CD14-positive monocyte (primary cell): ENCODE measurements at regions not wholly inside any gene's neighbourhood (a gene's known extent, or its start where the extent isn't known, plus 50 kb on each side); places are given as distances from the start of the nearest gene placed in this dataset.

ENCODE experiments used
- DNase-seq, 3 donors: peaks; one replicate each; pipeline ENCODE4 v3.0.0-alpha.2; 2011 to 2022
- H2AFZ ChIP-seq: 2 replicates; pipeline ENCODE4 v1.6.0; 2012; ENCODE audit warnings: mild to moderate bottlenecking, low read depth, low read length, inconsistent platforms; ENCODE audit not compliant: insufficient read depth, poor library complexity, severe bottlenecking
- H3K27ac ChIP-seq, 2 donors: 1 replicate in 1 of 2; 2 replicates in 1 of 2; pipeline ENCODE4 v1.5.1; 2012 to 2013; ENCODE audit warnings: low read length in 2 of 2, control low read depth in 1 of 2, inconsistent platforms in 1 of 2, low read depth in 1 of 2, mild to moderate bottlenecking in 1 of 2
- H3K27me3 ChIP-seq, 2 donors: one replicate each; pipeline versions ENCODE4 v1.6.0 to v1.6.1; 2011 to 2013; ENCODE audit warnings: low read length in 2 of 2; ENCODE audit not compliant: control insufficient read depth in 2 of 2, insufficient read depth in 2 of 2
- H3K36me3 ChIP-seq, 2 donors: replicated peaks in 1 of 2; 1 replicate in 1 of 2; 2 replicates in 1 of 2; pipeline versions ENCODE4 v1.5.1 to v1.6.1; 2012 to 2013; ENCODE audit warnings: low read length in 2 of 2, control low read depth in 1 of 2, inconsistent platforms in 1 of 2, mild to moderate bottlenecking in 1 of 2; ENCODE audit not compliant: insufficient read depth in 2 of 2, control insufficient read depth in 1 of 2
- H3K4me1 ChIP-seq, 2 donors: 1 replicate in 1 of 2; 2 replicates in 1 of 2; pipeline versions ENCODE4 v1.5.1 to v1.6.1; 2012 to 2013; ENCODE audit warnings: low read length in 2 of 2, control low read depth in 1 of 2, inconsistent platforms in 1 of 2, mild to moderate bottlenecking in 1 of 2, moderate library complexity in 1 of 2; ENCODE audit not compliant: insufficient read depth in 2 of 2, control insufficient read depth in 1 of 2
- H3K4me2 ChIP-seq: replicated peaks from 2 replicates; pipeline ENCODE3; 2012; ENCODE audit warnings: low read length, moderate library complexity, mild to moderate bottlenecking; ENCODE audit not compliant: poor library complexity, severe bottlenecking; ENCODE audit errors: extremely low read depth
- H3K4me3 ChIP-seq, 3 experiments: fragments of 200-600 bp in 1 of 3; sonication (generic) in 1 of 3; replicated peaks in 1 of 3; 1 replicate in 2 of 3; 2 replicates in 1 of 3; pipeline ENCODE4 v1.5.1; 2011 to 2013; ENCODE audit warnings: low read length in 3 of 3, mild to moderate bottlenecking in 3 of 3, control low read depth in 2 of 3, low read depth in 2 of 3, inconsistent platforms in 1 of 3, moderate library complexity in 1 of 3
- H3K79me2 ChIP-seq: 2 replicates; pipeline ENCODE4 v1.6.0; 2012; ENCODE audit warnings: mild to moderate bottlenecking, control low read depth, inconsistent platforms, low read length, moderate library complexity; ENCODE audit not compliant: insufficient read depth
- H3K9ac ChIP-seq: 2 replicates; pipeline ENCODE4 v1.6.0; 2017; ENCODE audit warnings: low read length, mild to moderate bottlenecking; ENCODE audit not compliant: insufficient read depth, poor library complexity, severe bottlenecking
- H3K9me3 ChIP-seq, 2 donors: replicated peaks in 1 of 2; 1 replicate in 1 of 2; 2 replicates in 1 of 2; pipeline versions ENCODE4 v1.5.1 to v1.6.1; 2012 to 2013; ENCODE audit warnings: low read length in 2 of 2, control low read depth in 1 of 2; ENCODE audit not compliant: control insufficient read depth in 1 of 2, insufficient read depth in 1 of 2
- H4K20me1 ChIP-seq: 2 replicates; pipeline ENCODE4 v1.6.0; 2012; ENCODE audit warnings: mild to moderate bottlenecking, low read length, control low read depth, moderate library complexity; ENCODE audit not compliant: insufficient read depth
- H3K27ac Mint-ChIP-seq, 7 donors: one replicate each; pipeline ENCODE4 v1.8.0; 2020; ENCODE audit warnings: mild to moderate bottlenecking in 7 of 7, mixed read lengths in 7 of 7, moderate library complexity in 6 of 7, inconsistent platforms in 2 of 7
- H3K27me3 Mint-ChIP-seq, 3 donors: one replicate each; pipeline ENCODE4 v1.8.0; 2021 to 2022; ENCODE audit warnings: low read depth in 3 of 3, mild to moderate bottlenecking in 3 of 3, mixed read lengths in 3 of 3, moderate library complexity in 3 of 3, inconsistent platforms in 1 of 3
- H3K36me3 Mint-ChIP-seq, 2 donors: one replicate each; pipeline ENCODE4 v1.8.0; 2020; ENCODE audit warnings: mixed read lengths in 2 of 2, inconsistent platforms in 1 of 2, mild to moderate bottlenecking in 1 of 2
- H3K4me1 Mint-ChIP-seq: one replicate; pipeline ENCODE4 v1.8.0; 2020; ENCODE audit warnings: mild to moderate bottlenecking, mixed read lengths
- H3K4me3 Mint-ChIP-seq, 2 donors: one replicate each; pipeline ENCODE4 v1.8.0; 2020; ENCODE audit warnings: mild to moderate bottlenecking in 2 of 2, mixed read lengths in 2 of 2, moderate library complexity in 1 of 2
- H3K9me3 Mint-ChIP-seq, 7 donors: one replicate each; pipeline ENCODE4 v1.8.0; 2020 to 2022; ENCODE audit warnings: mixed read lengths in 7 of 7, mild to moderate bottlenecking in 6 of 7, moderate library complexity in 6 of 7, inconsistent platforms in 2 of 7
- WGBS: methylation state at CpG from one replicate; pipeline ENCODE4 v1.1.5; 2013; ENCODE audit warnings: missing lambda C conversion rate; ENCODE audit not compliant: insufficient coverage; 5-methylcytosine and 5-hydroxymethylcytosine counted together
- intact Hi-C, 2 donors: fragments of 100-400 bp; cut with micrococcal nuclease; formaldehyde crosslinking; loops; one replicate each; pipeline versions ENCODE4 v1.15.0 to v1.15.1; 2023
- TF ChIP-seq, protein P1 (sequence below): fragments of 200-600 bp; IDR thresholded peaks from one replicate; pipeline ENCODE4 v1.8.0; 2022; ENCODE audit warnings: antibody characterized with exemption, mild to moderate bottlenecking

DNA sequence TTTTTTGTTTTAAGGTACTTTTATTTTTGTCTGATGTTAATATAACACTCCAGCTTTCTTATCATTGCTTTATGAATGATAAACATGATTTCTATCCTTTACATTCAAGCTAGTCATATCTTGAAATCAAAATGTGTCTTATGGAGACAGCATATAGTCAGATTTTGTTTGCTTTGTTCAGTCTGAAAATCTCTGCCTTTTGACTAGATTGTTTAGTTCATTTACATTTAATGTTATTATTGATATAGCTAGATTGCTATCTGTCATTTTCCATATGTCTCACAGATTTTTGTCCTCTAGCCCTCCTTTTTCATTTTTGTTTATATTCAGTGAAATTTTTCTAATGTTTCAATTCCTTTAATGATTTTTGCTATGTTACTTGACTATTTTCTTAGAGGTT is 332.8 kb downstream of the SMOC2 start:
- Mint-ChIP-seq H3K27me3 (no peaks in the 10 kb centered on the region), H3K4me3 (no peak overlapping the region), H3K9me3 (peaks cover 9 to 38% (median 23%) of the 10 kb centered on the region in 7 donors), H3K27ac (no peak overlapping the region), H3K4me1 (no peaks in the 10 kb centered on the region), H3K36me3 (no peaks in the 10 kb centered on the region)
- no peak overlapping the region for H2AFZ ChIP-seq
- TF ChIP-seq, protein P1, sequence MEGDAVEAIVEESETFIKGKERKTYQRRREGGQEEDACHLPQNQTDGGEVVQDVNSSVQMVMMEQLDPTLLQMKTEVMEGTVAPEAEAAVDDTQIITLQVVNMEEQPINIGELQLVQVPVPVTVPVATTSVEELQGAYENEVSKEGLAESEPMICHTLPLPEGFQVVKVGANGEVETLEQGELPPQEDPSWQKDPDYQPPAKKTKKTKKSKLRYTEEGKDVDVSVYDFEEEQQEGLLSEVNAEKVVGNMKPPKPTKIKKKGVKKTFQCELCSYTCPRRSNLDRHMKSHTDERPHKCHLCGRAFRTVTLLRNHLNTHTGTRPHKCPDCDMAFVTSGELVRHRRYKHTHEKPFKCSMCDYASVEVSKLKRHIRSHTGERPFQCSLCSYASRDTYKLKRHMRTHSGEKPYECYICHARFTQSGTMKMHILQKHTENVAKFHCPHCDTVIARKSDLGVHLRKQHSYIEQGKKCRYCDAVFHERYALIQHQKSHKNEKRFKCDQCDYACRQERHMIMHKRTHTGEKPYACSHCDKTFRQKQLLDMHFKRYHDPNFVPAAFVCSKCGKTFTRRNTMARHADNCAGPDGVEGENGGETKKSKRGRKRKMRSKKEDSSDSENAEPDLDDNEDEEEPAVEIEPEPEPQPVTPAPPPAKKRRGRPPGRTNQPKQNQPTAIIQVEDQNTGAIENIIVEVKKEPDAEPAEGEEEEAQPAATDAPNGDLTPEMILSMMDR: no peak
- no peak overlapping the region for H3K4me3 ChIP-seq
- DNase-seq: no peak
- peaks cover 31 to 40% of the 10 kb centered on the region in 2 donors for H3K9me3 ChIP-seq
- H3K79me2 ChIP-seq: no peaks in the 10 kb centered on the region
- no peaks in the 10 kb centered on the region for H3K27me3 ChIP-seq
- H4K20me1 ChIP-seq: no peaks in the 10 kb centered on the region
- intact Hi-C loops: no loop called here
- H3K27ac ChIP-seq: no peak overlapping the region
- no peak overlapping the region for H3K4me2 ChIP-seq
- no peak overlapping the region for H3K9ac ChIP-seq
- no peaks in the 10 kb centered on the region for H3K4me1 ChIP-seq
- H3K36me3 ChIP-seq: no peaks in the 10 kb centered on the region

DNA sequence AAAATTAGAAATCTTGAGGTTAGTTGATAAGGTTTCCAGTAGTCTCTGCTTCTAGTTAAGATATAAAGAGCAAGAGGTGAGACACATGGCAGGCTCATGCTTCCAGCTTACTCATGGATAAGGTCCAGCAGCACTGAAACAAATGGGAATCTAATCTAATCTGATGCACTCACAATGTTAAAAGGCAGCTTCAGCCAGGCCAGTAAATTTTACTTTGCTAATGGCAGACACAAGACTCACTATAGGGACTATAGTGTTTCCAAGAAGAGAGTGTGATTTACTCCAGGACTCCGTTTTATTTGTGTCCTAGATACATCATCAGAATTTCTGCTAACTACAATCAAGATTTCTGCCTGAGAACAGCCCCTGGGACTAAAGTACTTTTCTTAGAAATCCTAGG is 324.8 kb downstream of the SMOC2 start:
- Histone ChIP-seq H3K36me3 (no peaks in the 10 kb centered on the region), H3K79me2 (no peaks in the 10 kb centered on the region), H3K4me2 (no peak overlapping the region), H4K20me1 (no peaks in the 10 kb centered on the region), H3K9ac (no peak overlapping the region), H2AFZ (no peak overlapping the region), H3K4me1 (no peaks in the 10 kb centered on the region), H3K4me3 (no peak overlapping the region), H3K9me3 (peaks cover 3 to 22% of the 10 kb centered on the region in 2 donors), H3K27me3 (no peaks in the 10 kb centered on the region), H3K27ac (no peak overlapping the region)
- DNase-seq: no peak
- WGBS: no CpG with 5 or more reads among the region's 1 CpG
- H3K9me3 Mint-ChIP-seq: peaks cover 3 to 32% (median 8%) of the 10 kb centered on the region in 7 donors
- no peaks in the 10 kb centered on the region for H3K36me3 Mint-ChIP-seq
- H3K27ac Mint-ChIP-seq: no peak overlapping the region
- intact Hi-C loops: no loop called here
- no peaks in the 10 kb centered on the region for H3K4me1 Mint-ChIP-seq
- H3K27me3 Mint-ChIP-seq: no peaks in the 10 kb centered on the region
- TF ChIP-seq, protein P1: no peak
- no peak overlapping the region for H3K4me3 Mint-ChIP-seq
